PC-3 (cell line): ENCODE measurements at regions not wholly inside any gene's neighbourhood (a gene's known extent, or its start where the extent isn't known, plus 50 kb on each side); places are given as distances from the start of the nearest gene placed in this dataset.

Experiments
- CTCF ChIP-seq: fragments of 300-600 bp; sonication (generic); conservative IDR thresholded peaks from 2 replicates; pipeline ENCODE4 v1.5.1; 2017; ENCODE audit warnings: antibody characterized with exemption, low read depth, mild to moderate bottlenecking, low read length
- EZH2phosphoT487 ChIP-seq: fragments of 300-600 bp; sonication (generic); IDR thresholded peaks from 2 replicates; pipeline ENCODE4 v1.6.1; 2018; ENCODE audit warnings: mild to moderate bottlenecking, antibody characterized with exemption, low read length, borderline replicate concordance

GRCh38 chr2:123209202-123209601 is 815.9 kb upstream of the CNTNAP5 start:
- no peak for TF ChIP-seq CTCF
- TF ChIP-seq EZH2phosphoT487: no peak
